ENCODE measurements at regions not wholly inside any gene's neighbourhood (a gene's known extent, or its start where the extent isn't known, plus 50 kb on each side); places are given as distances from the start of the nearest gene placed in this dataset.
A peak's percentile ranks its signal among the peaks of the same experiment; 100 is the strongest.

DNA sequence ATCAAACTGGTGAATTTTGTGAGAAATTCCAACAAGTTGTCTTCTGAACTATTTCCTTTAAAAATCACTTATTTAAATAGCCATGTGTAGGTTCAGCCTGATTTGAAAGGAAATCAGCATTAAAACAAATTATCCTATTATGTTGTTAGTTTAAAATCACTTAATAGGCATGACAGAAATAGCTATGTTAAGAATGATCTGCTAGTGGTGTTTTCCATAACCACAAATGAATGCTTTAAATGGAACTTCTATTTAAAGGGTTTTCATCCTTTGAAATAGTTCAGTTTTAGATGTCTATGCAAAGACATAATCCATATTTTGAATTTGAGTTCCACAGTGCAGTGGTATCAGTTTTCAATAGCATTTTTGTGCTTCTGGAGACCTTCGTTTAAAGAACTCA lies 120.1 kb downstream of the PLEKHG1 start:
- H3K79me2 ChIP-seq (replicated peaks; ENCODE audit: insufficient read depth) = no peaks in the 10 kb centered on the region
- no peaks in the 10 kb centered on the region for H3K27me3 ChIP-seq (ENCODE audit: insufficient read depth)
- no peak for TF ChIP-seq ZNF331 (CRISPR knock-in tag; IDR thresholded peaks at IDR 0.05; ENCODE audit: low read depth)
- TF ChIP-seq STAT1 (IDR thresholded peaks at IDR 0.05; ENCODE audit: unreplicated experiment) = no peak
- no peak for TF ChIP-seq EZH2phosphoT487 (IDR thresholded peaks at IDR 0.05; ENCODE audit: unreplicated experiment)
- TF ChIP-seq POLR2AphosphoS5 (IDR thresholded peaks at IDR 0.05; ENCODE audit: low read depth) = no peak
- TF ChIP-seq JUNB (IDR thresholded peaks at IDR 0.05; ENCODE audit: unreplicated experiment) = no peak
- peaks cover 19% of the 10 kb centered on the region for H3K4me1 ChIP-seq (ENCODE audit: insufficient read depth)
- Mint-ChIP-seq H3K9me3 (no peaks in the 10 kb centered on the region; the same call in 2 of the 3 replicates), H3K27me3 (ENCODE audit: insufficient read depth, low read depth, poor library complexity) (peaks cover 3% of the 10 kb centered on the region), H3K27ac (no peak overlapping the region), H3K4me1 (peaks cover 19% of the 10 kb centered on the region), H3K36me3 (ENCODE audit: low read depth) (no peaks in the 10 kb centered on the region), H3K4me3 (no peak overlapping the region)
- ATAC-seq (no peak), DNase-seq (ENCODE audit: low spot score) (no peak)
- H3K9me2 ChIP-seq (ENCODE audit: insufficient read depth) = no peaks in the 10 kb centered on the region
- 0 out of 2 replicates have a peak overlapping the region, but pooled peaks have one; percentile 21 for H3K4me2 ChIP-seq
- H3K27ac ChIP-seq (ENCODE audit: low read depth) = no peak overlapping the region
- no peaks in the 10 kb centered on the region for H4K20me1 ChIP-seq (replicated peaks; ENCODE audit: insufficient read depth)
- no peaks in the 10 kb centered on the region for H3F3A ChIP-seq (replicated peaks; ENCODE audit: low read depth)
- no peak overlapping the region for H3K4me3 ChIP-seq
- H3K36me3 ChIP-seq (ENCODE audit: insufficient read depth) = no peaks in the 10 kb centered on the region
- H2AFZ ChIP-seq = no peak overlapping the region

GRCh38 chr6:150720774-150721233 lies 121.1 kb downstream of the PLEKHG1 start:
- peak; percentile 56 for ATAC-seq
- H3K27me3 ChIP-seq (ENCODE audit: insufficient read depth) = no peaks in the 10 kb centered on the region
- H3K4me1 ChIP-seq (ENCODE audit: insufficient read depth) = peaks cover 19% of the 10 kb centered on the region
- H3K4me2 ChIP-seq = peak overlapping the region; percentile 21
- H3K79me2 ChIP-seq (replicated peaks; ENCODE audit: insufficient read depth) = no peaks in the 10 kb centered on the region
- no peaks in the 10 kb centered on the region for H3K36me3 ChIP-seq (ENCODE audit: insufficient read depth)
- H3K9me3 Mint-ChIP-seq = no peaks in the 10 kb centered on the region; the same call in 2 of the 3 replicates
- no peaks in the 10 kb centered on the region for H3K36me3 Mint-ChIP-seq (ENCODE audit: low read depth)
- peak overlapping the region; percentile 7; the same call in 2 of the 3 replicates for H3K4me3 Mint-ChIP-seq
- H3F3A ChIP-seq (replicated peaks; ENCODE audit: low read depth) = no peaks in the 10 kb centered on the region
- no peak overlapping the region; the same call in 1 of the 2 replicates for H3K27ac ChIP-seq (ENCODE audit: low read depth)
- no peaks in the 10 kb centered on the region for H3K9me2 ChIP-seq (ENCODE audit: insufficient read depth)
- no peaks in the 10 kb centered on the region for H4K20me1 ChIP-seq (replicated peaks; ENCODE audit: insufficient read depth)
- DNase-seq (ENCODE audit: low spot score) = peak; percentile 43
- H3K4me1 Mint-ChIP-seq = peaks cover 19% of the 10 kb centered on the region
- peak overlapping the region; percentile 58 for H3K27ac Mint-ChIP-seq
- peak overlapping the region; percentile 4; the same call in 1 of the 2 replicates for H3K4me3 ChIP-seq
- peak overlapping the region; percentile 45; the same call in 1 of the 2 replicates for H2AFZ ChIP-seq
- peaks cover 3% of the 10 kb centered on the region for H3K27me3 Mint-ChIP-seq (ENCODE audit: insufficient read depth, low read depth, poor library complexity)
- TF ChIP-seq CREB1 (CRISPR knock-in tag; IDR thresholded peaks at IDR 0.05; ENCODE audit: low read depth) = no peak
- TF ChIP-seq EZH2phosphoT487 (IDR thresholded peaks at IDR 0.05; ENCODE audit: unreplicated experiment) = no peak
- no peak for TF ChIP-seq ZNF462 (CRISPR knock-in tag; IDR thresholded peaks at IDR 0.05)
- no peak for TF ChIP-seq STAT1 (IDR thresholded peaks at IDR 0.05; ENCODE audit: unreplicated experiment)
- TF ChIP-seq POLR2AphosphoS5 (IDR thresholded peaks at IDR 0.05; ENCODE audit: low read depth) = no peak
- no peak for TF ChIP-seq JUNB (IDR thresholded peaks at IDR 0.05; ENCODE audit: unreplicated experiment)
- TF ChIP-seq ZNF331 (CRISPR knock-in tag; IDR thresholded peaks at IDR 0.05; ENCODE audit: low read depth) = no peak
- TF ChIP-seq NANOG (IDR thresholded peaks at IDR 0.05; ENCODE audit: borderline replicate concordance) = no peak
- no peak for TF ChIP-seq ZNF114 (CRISPR knock-in tag; IDR thresholded peaks at IDR 0.05)
- TF ChIP-seq, protein P1, sequence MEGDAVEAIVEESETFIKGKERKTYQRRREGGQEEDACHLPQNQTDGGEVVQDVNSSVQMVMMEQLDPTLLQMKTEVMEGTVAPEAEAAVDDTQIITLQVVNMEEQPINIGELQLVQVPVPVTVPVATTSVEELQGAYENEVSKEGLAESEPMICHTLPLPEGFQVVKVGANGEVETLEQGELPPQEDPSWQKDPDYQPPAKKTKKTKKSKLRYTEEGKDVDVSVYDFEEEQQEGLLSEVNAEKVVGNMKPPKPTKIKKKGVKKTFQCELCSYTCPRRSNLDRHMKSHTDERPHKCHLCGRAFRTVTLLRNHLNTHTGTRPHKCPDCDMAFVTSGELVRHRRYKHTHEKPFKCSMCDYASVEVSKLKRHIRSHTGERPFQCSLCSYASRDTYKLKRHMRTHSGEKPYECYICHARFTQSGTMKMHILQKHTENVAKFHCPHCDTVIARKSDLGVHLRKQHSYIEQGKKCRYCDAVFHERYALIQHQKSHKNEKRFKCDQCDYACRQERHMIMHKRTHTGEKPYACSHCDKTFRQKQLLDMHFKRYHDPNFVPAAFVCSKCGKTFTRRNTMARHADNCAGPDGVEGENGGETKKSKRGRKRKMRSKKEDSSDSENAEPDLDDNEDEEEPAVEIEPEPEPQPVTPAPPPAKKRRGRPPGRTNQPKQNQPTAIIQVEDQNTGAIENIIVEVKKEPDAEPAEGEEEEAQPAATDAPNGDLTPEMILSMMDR (conservative IDR thresholded peaks at IDR 0.05; ENCODE audit: low read depth in 2 of 2) = no peak
- TF ChIP-seq EZH2 (IDR thresholded peaks at IDR 0.05; ENCODE audit: low read depth, unreplicated experiment) = no peak
- TF ChIP-seq ETS1 (IDR thresholded peaks at IDR 0.05) = no peak
